Stimulated activated CD4-positive, alpha-beta T cell treated with anti-CD3 and anti-CD28 coated beads, Interleukin-4, amount 100 ng/mL, for 1 hour (primary cell): ENCODE measurements at regions not wholly inside any gene's neighbourhood (a gene's known extent, or its start where the extent isn't known, plus 50 kb on each side); places are given as distances from the start of the nearest gene placed in this dataset.

Experiments
- DNase-seq: peaks from one replicate; pipeline ENCODE4 v3.0.0-alpha.2; 2020

- no peak for DNase-seq
Measured at GRCh38 chr3:107969994-107970819, 120.6 kb downstream of the CD47 start.

- no peak for DNase-seq
Measured at GRCh38 chr3:107969525-107969924, 121.3 kb downstream of the CD47 start.

- no peak for DNase-seq
Measured at GRCh38 chr3:107966276-107966675, 124.6 kb downstream of the CD47 start.

- DNase-seq = no peak
Measured at GRCh38 chr3:107965136-107965655, 125.6 kb downstream of the CD47 start.

GRCh38 chr3:107963581-107963980 lies 127.2 kb downstream of the CD47 start:
- no peak for DNase-seq

GRCh38 chr3:107962946-107963345 lies 127.9 kb downstream of the CD47 start:
- DNase-seq = no peak

- no peak for DNase-seq
Measured at GRCh38 chr3:107962037-107962436, 128.8 kb downstream of the CD47 start.

- no peak for DNase-seq
Measured at GRCh38 chr3:107959550-107960154, 131.2 kb downstream of the CD47 start.

GRCh38 chr3:107958146-107958545 lies 132.7 kb downstream of the CD47 start:
- no peak for DNase-seq

GRCh38 chr3:107956991-107957900 lies 133.6 kb downstream of the CD47 start:
- no peak for DNase-seq

GRCh38 chr3:107954845-107955244 lies 136.0 kb downstream of the CD47 start:
- no peak for DNase-seq

GRCh38 chr3:107953722-107954121 lies 137.1 kb downstream of the CD47 start:
- no peak for DNase-seq

GRCh38 chr3:107951126-107951525 lies 139.7 kb downstream of the CD47 start:
- DNase-seq = no peak

GRCh38 chr3:107950417-107950816 lies 140.4 kb downstream of the CD47 start:
- DNase-seq = no peak

- DNase-seq = no peak
Measured at GRCh38 chr3:107949394-107949970, 141.3 kb downstream of the CD47 start.

- DNase-seq = no peak
Measured at GRCh38 chr3:107947203-107947602, 143.6 kb downstream of the CD47 start.

- DNase-seq = no peak
Measured at GRCh38 chr3:107946700-107947099, 144.1 kb downstream of the CD47 start.

- no peak for DNase-seq
Measured at GRCh38 chr3:107945417-107946094, 145.3 kb downstream of the CD47 start.

GRCh38 chr3:107943786-107944523 lies 146.9 kb downstream of the CD47 start:
- DNase-seq = no peak

GRCh38 chr3:107942951-107943749 lies 147.7 kb downstream of the CD47 start:
- DNase-seq = no peak

- DNase-seq = peak; percentile 15
Measured at GRCh38 chr3:107942244-107942643, 148.6 kb downstream of the CD47 start.
